ENCODE measurements at regions not wholly inside any gene's neighbourhood (a gene's known extent, or its start where the extent isn't known, plus 50 kb on each side); places are given as distances from the start of the nearest gene placed in this dataset.
"Not testable (repeated sequence)": the region's sequence is repeated elsewhere in the genome, so short reads cannot be mapped to it uniquely, and the experiment has no call there.

DNA sequence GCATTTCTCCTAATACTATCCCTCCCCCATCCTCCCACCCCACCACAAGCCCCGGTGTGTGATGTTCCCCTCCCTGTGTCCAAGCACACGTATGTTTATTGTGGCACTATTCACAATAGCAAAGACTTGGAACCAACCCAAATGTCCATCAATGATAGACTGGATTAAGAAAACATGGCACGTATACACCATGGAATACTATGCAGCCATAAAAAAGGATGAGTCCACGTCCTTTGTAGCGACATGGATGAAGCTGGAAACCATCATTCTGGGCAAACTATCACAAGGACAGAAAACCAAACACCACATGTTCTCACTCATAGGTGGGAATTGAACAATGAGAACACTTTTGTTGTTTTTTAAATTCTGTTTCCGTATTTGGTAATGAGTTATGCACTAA is 2294.6 kb upstream of the AGA start:
- TF ChIP-seq, protein P1, sequence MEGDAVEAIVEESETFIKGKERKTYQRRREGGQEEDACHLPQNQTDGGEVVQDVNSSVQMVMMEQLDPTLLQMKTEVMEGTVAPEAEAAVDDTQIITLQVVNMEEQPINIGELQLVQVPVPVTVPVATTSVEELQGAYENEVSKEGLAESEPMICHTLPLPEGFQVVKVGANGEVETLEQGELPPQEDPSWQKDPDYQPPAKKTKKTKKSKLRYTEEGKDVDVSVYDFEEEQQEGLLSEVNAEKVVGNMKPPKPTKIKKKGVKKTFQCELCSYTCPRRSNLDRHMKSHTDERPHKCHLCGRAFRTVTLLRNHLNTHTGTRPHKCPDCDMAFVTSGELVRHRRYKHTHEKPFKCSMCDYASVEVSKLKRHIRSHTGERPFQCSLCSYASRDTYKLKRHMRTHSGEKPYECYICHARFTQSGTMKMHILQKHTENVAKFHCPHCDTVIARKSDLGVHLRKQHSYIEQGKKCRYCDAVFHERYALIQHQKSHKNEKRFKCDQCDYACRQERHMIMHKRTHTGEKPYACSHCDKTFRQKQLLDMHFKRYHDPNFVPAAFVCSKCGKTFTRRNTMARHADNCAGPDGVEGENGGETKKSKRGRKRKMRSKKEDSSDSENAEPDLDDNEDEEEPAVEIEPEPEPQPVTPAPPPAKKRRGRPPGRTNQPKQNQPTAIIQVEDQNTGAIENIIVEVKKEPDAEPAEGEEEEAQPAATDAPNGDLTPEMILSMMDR (IDR thresholded peaks at IDR 0.05; ENCODE audit: insufficient read depth, low read length) = not testable (repeated sequence)
- not testable (repeated sequence) for TF ChIP-seq POLR2AphosphoS5 (IDR thresholded peaks at IDR 0.05; ENCODE audit: low read depth); SPI1 (IDR thresholded peaks at IDR 0.05; ENCODE audit: borderline replicate concordance, low read depth); GABPA (IDR thresholded peaks at IDR 0.05; ENCODE audit: low read depth)
- TF ChIP-seq, protein P2, sequence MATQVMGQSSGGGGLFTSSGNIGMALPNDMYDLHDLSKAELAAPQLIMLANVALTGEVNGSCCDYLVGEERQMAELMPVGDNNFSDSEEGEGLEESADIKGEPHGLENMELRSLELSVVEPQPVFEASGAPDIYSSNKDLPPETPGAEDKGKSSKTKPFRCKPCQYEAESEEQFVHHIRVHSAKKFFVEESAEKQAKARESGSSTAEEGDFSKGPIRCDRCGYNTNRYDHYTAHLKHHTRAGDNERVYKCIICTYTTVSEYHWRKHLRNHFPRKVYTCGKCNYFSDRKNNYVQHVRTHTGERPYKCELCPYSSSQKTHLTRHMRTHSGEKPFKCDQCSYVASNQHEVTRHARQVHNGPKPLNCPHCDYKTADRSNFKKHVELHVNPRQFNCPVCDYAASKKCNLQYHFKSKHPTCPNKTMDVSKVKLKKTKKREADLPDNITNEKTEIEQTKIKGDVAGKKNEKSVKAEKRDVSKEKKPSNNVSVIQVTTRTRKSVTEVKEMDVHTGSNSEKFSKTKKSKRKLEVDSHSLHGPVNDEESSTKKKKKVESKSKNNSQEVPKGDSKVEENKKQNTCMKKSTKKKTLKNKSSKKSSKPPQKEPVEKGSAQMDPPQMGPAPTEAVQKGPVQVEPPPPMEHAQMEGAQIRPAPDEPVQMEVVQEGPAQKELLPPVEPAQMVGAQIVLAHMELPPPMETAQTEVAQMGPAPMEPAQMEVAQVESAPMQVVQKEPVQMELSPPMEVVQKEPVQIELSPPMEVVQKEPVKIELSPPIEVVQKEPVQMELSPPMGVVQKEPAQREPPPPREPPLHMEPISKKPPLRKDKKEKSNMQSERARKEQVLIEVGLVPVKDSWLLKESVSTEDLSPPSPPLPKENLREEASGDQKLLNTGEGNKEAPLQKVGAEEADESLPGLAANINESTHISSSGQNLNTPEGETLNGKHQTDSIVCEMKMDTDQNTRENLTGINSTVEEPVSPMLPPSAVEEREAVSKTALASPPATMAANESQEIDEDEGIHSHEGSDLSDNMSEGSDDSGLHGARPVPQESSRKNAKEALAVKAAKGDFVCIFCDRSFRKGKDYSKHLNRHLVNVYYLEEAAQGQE (IDR thresholded peaks at IDR 0.05; ENCODE audit: insufficient replicate concordance, low read depth) = not testable (repeated sequence)

Measured in HL-60 (cell line).